Stimulated activated CD8-positive, alpha-beta memory T cell treated with anti-CD3 and anti-CD28 coated beads, Interleukin-4, amount 100 ng/mL, for 48 hours (primary cell): ENCODE measurements at regions not wholly inside any gene's neighbourhood (a gene's known extent, or its start where the extent isn't known, plus 50 kb on each side); places are given as distances from the start of the nearest gene placed in this dataset.
"Not testable (repeated sequence)": the region's sequence is repeated elsewhere in the genome, so short reads cannot be mapped to it uniquely, and the experiment has no call there.

Experiments
- DNase-seq: peaks from one replicate; pipeline ENCODE4 v3.0.0-alpha.2; 2020

DNA sequence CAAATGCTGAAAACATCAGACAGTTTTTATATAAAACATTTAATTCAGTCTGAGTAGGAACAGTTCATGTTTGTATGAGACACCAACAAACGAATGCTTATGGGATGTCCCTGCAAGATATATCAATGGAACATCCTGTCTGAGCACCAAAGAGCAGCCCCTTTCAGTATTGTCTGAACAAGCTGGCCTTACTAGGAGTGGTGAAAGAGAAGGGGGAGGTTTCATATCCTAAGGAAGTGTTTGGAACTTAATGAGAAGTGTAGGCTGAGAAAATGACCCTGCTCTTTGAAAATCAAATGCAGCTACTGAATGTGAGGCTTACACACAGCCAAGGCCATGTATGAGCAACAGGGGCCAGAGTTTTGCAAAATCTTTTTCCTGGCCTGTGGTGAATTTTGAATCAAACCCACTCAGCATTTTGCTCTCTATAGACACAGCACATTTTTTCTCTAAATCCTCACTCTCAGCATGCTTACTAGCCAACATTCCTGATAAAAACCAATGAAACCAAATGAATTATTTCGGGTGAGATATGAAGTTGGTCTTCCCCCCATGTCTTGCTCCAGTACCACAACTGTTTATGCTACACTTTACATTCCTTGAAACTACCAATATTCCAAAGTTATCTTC, 119.4 kb downstream of the LUZP4 start:
- no peak for DNase-seq

GRCh38 chrX:115409551-115409950, 120.0 kb downstream of the LUZP4 start:
- no peak for DNase-seq

DNA sequence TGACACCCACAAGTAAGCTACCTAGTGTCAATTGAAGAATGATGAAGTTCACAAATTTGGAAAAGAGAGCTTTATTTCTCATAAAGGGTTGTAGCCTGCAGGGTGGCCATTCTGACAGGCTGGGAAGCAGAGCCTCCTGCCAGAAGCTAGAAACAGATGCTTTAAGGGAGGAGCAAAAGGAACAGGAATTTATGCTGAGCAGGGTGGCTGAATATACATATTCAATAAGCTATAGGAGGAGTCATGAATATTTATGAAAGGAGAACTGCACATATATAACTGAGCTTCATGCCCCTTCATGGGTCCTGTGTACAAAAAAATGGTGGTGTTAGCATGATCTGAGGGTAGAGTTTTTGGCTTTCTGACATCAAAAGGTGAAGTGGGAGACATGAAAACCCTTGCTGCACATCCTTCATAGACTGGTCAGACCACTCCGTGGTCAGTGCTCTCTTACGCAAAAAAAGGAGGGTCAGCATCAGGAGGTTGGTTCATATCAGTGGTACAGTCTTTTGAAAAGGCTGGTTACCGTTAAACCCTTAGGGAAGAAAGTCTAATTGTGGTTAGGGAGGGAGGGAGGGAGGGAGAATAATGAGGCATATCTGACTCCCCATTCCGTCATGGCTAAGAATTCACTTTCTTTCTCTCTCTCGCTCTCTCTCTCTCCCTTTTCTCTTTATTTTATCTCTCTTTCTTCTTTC, 121.4 kb downstream of the LUZP4 start:
- no peak for DNase-seq

DNA sequence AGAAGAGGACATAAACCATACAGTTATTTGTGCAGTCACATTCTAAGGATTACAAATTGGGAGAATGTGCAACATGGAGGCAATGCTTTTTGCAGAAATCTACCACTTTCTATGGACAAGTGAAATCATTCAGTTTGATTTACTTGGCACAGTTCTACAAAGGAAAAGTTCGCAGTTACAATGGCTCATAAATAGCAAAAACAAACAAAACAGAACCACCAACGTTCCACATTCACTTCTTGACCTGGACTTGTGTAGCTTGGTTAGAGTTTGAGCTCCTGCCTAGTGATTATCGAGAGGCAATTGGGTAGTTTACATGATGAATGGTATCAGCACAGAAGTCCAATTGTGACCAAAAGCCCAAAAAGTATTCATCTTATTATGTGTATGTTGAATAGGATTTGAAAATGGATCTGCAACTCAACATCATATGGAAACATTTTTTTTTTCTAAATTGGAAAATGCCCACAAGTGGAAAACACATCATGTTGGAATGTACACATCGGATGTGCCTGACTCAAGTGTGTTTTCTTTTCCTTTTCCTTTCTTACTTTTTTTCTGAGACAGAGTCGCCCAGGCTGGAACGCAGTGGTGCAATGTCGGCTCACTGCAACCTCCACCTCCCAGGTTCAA, 123.8 kb downstream of the LUZP4 start:
- DNase-seq, result no peak

DNA sequence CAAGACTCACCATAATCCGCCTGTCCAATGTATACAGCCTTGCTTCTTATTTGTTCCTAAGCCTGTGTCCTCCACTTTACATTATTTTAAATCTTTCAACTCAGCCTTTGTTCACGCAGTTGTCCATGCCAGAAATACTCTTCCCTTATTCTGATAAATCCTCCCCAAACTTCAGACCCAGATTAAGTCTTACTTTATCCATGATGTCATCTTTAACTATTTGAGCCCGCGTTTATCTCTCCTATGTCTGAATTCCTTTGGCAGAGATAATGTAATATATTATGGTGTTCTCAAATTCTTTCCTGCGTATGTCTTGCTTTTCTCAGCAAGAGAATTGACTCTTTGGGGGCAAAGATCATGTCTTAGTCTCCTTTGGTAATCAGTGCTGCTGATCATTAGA, 129.6 kb downstream of the LUZP4 start:
- DNase-seq, result no peak

GRCh38 chrX:115423086-115423485, 133.6 kb downstream of the LUZP4 start:
- DNase-seq, result no peak

- DNase-seq, result no peak
Observed at GRCh38 chrX:115425359-115425758, 135.6 kb upstream of the PLS3 start.

GRCh38 chrX:115427861-115428410, 133.0 kb upstream of the PLS3 start:
- no peak for DNase-seq

GRCh38 chrX:115434834-115435233, 126.1 kb upstream of the PLS3 start:
- not testable (repeated sequence) for DNase-seq

DNA sequence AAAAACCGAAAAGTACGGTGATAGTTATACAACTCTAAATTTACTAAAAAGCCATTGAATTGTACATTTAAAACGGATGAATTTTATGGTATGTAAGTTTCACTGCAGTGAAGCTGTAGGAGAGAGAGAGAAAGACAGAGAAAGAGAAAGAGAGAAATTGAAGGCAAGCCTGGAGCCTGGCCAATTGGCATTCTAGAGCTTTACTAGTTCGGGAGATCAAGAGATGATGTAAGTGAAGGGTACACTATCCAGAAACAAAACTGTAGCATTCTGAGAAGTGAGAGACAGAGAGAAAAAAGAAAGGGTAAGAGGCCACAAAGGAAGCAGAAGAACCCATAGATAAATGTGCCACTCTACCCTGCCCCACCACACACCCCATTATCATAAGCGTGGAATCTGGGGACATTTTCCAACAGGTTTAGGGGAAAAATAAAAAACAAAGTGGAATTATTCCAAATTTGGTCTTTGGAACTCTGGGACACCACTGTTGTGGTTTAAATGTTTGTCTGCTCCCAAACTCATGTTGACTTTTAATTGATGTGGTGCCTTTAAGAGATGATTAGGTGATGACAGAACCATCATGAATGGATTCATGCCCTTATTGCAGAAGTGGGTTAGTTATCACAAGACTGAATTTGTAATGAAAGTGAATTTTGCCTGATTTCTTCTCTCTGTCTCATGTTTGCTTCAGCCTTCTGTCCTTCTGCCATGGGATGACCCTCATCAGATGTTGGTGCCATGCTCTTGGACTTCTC, 123.0 kb upstream of the PLS3 start:
- no peak for DNase-seq

- no peak for DNase-seq
Observed at GRCh38 chrX:115448146-115448545, 112.8 kb upstream of the PLS3 start.

GRCh38 chrX:115449742-115450141, 111.2 kb upstream of the PLS3 start:
- no peak for DNase-seq

GRCh38 chrX:115452251-115452650, 108.7 kb upstream of the PLS3 start:
- DNase-seq, result no peak

DNA sequence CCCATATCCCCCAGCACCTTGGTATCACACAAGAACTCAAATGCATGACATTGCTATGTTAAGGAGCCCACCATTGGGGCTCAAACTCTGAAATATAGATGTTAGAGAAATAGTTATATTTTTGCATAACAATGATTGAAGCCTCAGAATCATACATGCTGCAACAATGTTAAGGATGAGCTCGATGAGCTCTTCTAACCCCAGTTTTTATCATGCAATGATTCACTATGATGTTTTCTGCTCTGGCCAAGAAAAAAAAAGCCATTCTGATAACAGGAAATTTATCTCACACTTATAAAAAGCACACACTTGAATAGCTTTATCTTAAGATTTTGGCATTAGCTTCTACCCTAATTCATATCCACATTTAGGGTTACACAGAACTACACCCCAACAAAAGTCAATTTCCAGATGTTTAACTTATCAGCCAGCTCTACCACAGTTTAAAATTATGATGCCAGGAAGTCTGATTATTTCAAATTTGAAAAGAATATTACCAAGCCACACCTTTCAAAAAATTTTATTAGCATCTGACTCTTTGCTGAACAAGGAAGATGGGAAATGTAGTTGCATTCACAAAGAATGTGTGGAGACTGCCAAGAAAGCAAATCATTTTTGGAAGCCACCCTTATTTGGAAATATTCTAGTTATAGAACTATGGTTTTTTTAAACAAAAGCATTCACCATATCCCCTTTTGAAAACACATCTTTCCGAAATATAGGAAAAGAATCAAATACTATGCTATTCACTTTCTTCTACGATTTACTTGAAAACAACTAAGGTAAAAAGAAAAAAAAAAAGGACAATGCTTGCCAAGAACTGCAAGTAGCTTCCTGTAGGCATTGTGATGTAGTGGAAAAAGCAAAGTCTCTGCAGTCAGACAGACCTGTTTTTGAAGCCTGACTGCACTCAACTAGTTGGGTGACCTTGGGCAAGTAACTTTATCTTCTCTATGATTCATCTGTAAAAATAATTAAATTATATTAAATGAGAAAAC, 100.8 kb upstream of the PLS3 start:
- DNase-seq, result no peak

DNA sequence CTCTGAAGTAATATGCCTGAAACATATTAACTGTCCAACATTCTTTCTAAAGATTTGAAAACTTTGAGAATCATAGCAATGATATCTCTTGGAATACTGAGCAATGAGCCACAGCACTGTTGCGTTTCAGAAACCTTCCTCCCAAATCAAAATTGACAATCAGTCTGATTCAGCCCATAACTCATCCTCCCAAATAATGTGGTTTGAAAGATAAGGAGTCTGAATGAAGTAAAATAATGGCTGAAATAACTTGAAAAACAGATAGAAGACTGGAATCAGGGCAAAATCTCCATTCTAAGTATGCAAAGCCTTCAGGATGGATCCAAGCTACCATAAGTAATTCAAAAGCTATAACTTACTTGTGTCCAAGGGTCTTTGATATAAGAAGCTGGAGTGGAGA, 98.6 kb upstream of the PLS3 start:
- DNase-seq, result no peak

GRCh38 chrX:115467961-115468360, 93.0 kb upstream of the PLS3 start:
- DNase-seq, result no peak

- DNase-seq, result no peak
Observed at GRCh38 chrX:115472131-115472530, 88.8 kb upstream of the PLS3 start.

DNA sequence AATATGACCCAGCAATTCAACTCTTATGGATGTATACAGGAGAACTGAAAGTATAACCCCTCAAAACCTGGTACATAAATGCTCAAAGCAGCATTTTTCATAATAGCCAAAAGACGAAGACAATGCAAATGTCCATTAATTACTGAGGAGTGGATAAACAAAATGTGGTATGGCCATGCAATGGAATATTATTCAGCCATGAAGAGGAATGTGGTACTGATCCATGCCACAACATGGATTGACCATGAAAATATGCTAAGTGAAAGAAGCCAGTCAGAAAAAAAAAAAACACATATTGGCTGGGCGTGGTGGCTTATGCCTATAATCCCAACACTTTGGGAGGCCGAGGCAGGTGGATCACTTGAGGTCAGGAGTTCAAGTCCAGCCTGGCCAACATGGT, 74.5 kb upstream of the PLS3 start:
- DNase-seq, result no peak

DNA sequence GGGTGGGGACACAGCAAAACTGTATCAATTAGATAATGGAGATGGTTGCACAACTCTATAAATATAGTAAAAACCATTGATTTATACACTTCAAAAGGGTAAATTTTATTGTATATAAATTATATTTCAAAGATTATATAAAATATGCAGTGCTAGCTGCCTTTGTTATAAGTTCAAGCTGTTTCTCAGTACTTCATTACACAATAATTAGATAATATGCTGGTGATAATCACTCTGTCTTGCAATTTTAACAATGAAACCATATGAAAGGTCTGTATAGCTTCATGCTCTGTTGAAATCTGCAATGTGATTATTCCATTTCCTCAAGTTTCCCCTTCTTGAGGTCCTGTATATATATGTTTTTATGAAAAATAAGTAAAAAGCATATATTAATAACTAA, 73.4 kb upstream of the PLS3 start:
- DNase-seq, result no peak

- no peak for DNase-seq
Observed at GRCh38 chrX:115490814-115491213, 70.2 kb upstream of the PLS3 start.

GRCh38 chrX:115491766-115492165, 69.2 kb upstream of the PLS3 start:
- DNase-seq, result no peak

GRCh38 chrX:115493015-115493414, 68.0 kb upstream of the PLS3 start:
- DNase-seq, result no peak
